K562 (cell line): ENCODE measurements at regions not wholly inside any gene's neighbourhood (a gene's known extent, or its start where the extent isn't known, plus 50 kb on each side); places are given as distances from the start of the nearest gene placed in this dataset.

ENCODE experiments used
- ATAC-seq: fragments of 200-7000 bp; cut with Tn5 transposase; 3 replicates; pipeline ENCODE4 v1.9.1; 2020; ENCODE audit warnings: moderate library complexity
- BruUV-seq: library from RNA; stranded (reverse); fragments of 400-500 nt; replicated peaks from 2 replicates; lab custom pipeline; 2021; lab: Mats Ljungman, UMichigan
- CTCF ChIA-PET: fragments of 300-600 bp; formaldehyde crosslinking; extraction: SDS; loops from one replicate; lab custom pipeline; 2021; ENCODE audit warnings: low intra/inter-chr PET ratio; lab: Yijun Ruan, JAX
- POLR2A ChIA-PET: fragments of 300-600, 350-650 bp; sonication (Branson Sonifier 250); formaldehyde crosslinking; extraction: SDS; loops from one replicate; lab custom pipeline; 2021; ENCODE audit warnings: antibody characterized with exemption, inconsistent platforms; lab: Yijun Ruan, JAX
- DNase-seq, 4 experiments: peaks; one replicate each; pipeline versions ENCODE4 v3.0.0 to v3.0.0-alpha.2; 2011 to 2018; ENCODE audit warnings: low spot score in 3 of 4, mixed read lengths in 3 of 4; ENCODE audit errors: extremely low read depth in 1 of 4
- FAIRE-seq: peaks from 2 replicates; lab custom pipeline; 2011; peaks lifted over from hg19 to GRCh38; lab: Jason Lieb, UNC
- H2AFZ ChIP-seq: 2 replicates; pipeline ENCODE4 v1.6.0; 2011; ENCODE audit warnings: low read depth, low read length, control low read depth, inconsistent platforms
- H3K27ac ChIP-seq: fragments of 200-600 bp; 3 replicates; pipeline ENCODE4 v1.8.0; 2011; ENCODE audit warnings: low read depth, mild to moderate bottlenecking, control low read depth, inconsistent platforms, low read length, moderate library complexity, mixed read lengths; ENCODE audit errors: extremely low read depth
- H3K27me3 ChIP-seq, 2 experiments: fragments of 300-600 bp in 1 of 2; 2 replicates in 1 of 2; 3 replicates in 1 of 2; pipeline versions ENCODE4 v1.6.0 to v1.8.0; 2011; ENCODE audit warnings: inconsistent platforms in 2 of 2, low read length in 2 of 2, mild to moderate bottlenecking in 1 of 2, mixed read lengths in 1 of 2, moderate library complexity in 1 of 2; ENCODE audit not compliant: control insufficient read depth in 2 of 2, insufficient read depth in 2 of 2
- H3K36me3 ChIP-seq: fragments of 300-600 bp; 3 replicates; pipeline ENCODE4 v1.8.0; 2011; ENCODE audit warnings: mild to moderate bottlenecking, low read length, inconsistent platforms; ENCODE audit not compliant: control insufficient read depth, insufficient read depth
- H3K4me1 ChIP-seq, 2 experiments: fragments of 200-600 bp in 1 of 2; replicated peaks in 1 of 2; 2 replicates in 1 of 2; 3 replicates in 1 of 2; pipeline versions ENCODE4 v1.5.1 to v1.8.0; 2011; ENCODE audit warnings: inconsistent platforms in 2 of 2, low read length in 2 of 2, mild to moderate bottlenecking in 1 of 2, mixed read lengths in 1 of 2, moderate library complexity in 1 of 2; ENCODE audit not compliant: control insufficient read depth in 2 of 2, insufficient read depth in 2 of 2
- H3K4me2 ChIP-seq: 2 replicates; pipeline ENCODE4 v1.6.1; 2011; ENCODE audit warnings: low read length, control low read depth, inconsistent platforms, mixed read lengths; ENCODE audit not compliant: insufficient read depth
- H3K4me3 ChIP-seq: fragments of 200-600 bp; sonication (generic), shearing (Covaris generic); 2 replicates; pipeline ENCODE4 v1.5.1; 2016; ENCODE audit warnings: control low read depth, inconsistent platforms
- H3K79me2 ChIP-seq: fragments of 200-600 bp; 3 replicates; pipeline ENCODE4 v1.8.0; 2011; ENCODE audit warnings: low read length, inconsistent platforms; ENCODE audit not compliant: control insufficient read depth, insufficient read depth
- H3K9ac ChIP-seq, 2 experiments: 2 replicates each; pipeline versions ENCODE4 v1.6.0 to v1.6.1; 2011; ENCODE audit warnings: low read depth in 2 of 2, low read length in 2 of 2, control low read depth in 1 of 2, inconsistent platforms in 1 of 2, mild to moderate bottlenecking in 1 of 2, mixed read lengths in 1 of 2; ENCODE audit not compliant: insufficient read depth in 1 of 2
- H3K9me1 ChIP-seq: one replicate; pipeline ENCODE4 v1.6.0; 2011; ENCODE audit warnings: inconsistent platforms, mild to moderate bottlenecking, low read length, moderate library complexity; ENCODE audit not compliant: control insufficient read depth, insufficient read depth
- H3K9me3 ChIP-seq: replicated peaks from 2 replicates; pipeline ENCODE4 v1.5.1; 2011; ENCODE audit warnings: low read depth, low read length, inconsistent platforms; ENCODE audit not compliant: control insufficient read depth, insufficient read depth
- H4K20me1 ChIP-seq: replicated peaks from 2 replicates; pipeline ENCODE4 v1.6.1; 2011; ENCODE audit warnings: low read length, inconsistent platforms, mixed read lengths; ENCODE audit not compliant: control insufficient read depth, insufficient read depth
- BCLAF1 ChIP-seq, 2 experiments: fragments of 450-650 bp in 1 of 2; IDR thresholded peaks; 2 replicates each; pipeline ENCODE4 v1.6.1; 2011 to 2017; ENCODE audit warnings: low read depth in 2 of 2, antibody characterized with exemption in 1 of 2, borderline replicate concordance in 1 of 2, low read length in 1 of 2, mild to moderate bottlenecking in 1 of 2, mixed read lengths in 1 of 2; ENCODE audit not compliant: control insufficient read depth in 1 of 2
- CAMTA2 ChIP-seq: fragments of 250-450 bp; sonication (Bioruptor Pico); conservative IDR thresholded peaks from 2 replicates; pipeline ENCODE4 v1.5.1; 2022
- GTF2E2 ChIP-seq: fragments of 200-800 bp; sonication (Bioruptor generic); IDR thresholded peaks from 2 replicates; pipeline ENCODE4 v1.6.1; 2016; ENCODE audit warnings: missing genetic modification characterization, missing compliant biosample characterization
- MECOM ChIP-seq: fragments of 250-450 bp; sonication (Bioruptor Pico); IDR thresholded peaks from 2 replicates; pipeline ENCODE4 v1.8.0; 2022; ENCODE audit warnings: inconsistent platforms
- PBX2 ChIP-seq, 2 experiments: IDR thresholded peaks in 1 of 2; conservative IDR thresholded peaks in 1 of 2; 2 replicates each; pipeline ENCODE4 v1.6.1; 2016; ENCODE audit warnings: low read depth in 2 of 2, mild to moderate bottlenecking in 1 of 2, missing compliant biosample characterization in 1 of 2, missing genetic modification characterization in 1 of 2, moderate library complexity in 1 of 2
- STAG1 ChIP-seq: sonication (generic); formaldehyde crosslinking; IDR thresholded peaks from 2 replicates; pipeline ENCODE4 v1.5.0; 2020; ENCODE audit warnings: missing genetic modification reagents, borderline replicate concordance
- XRCC5 ChIP-seq: fragments of 200-400 bp; formaldehyde crosslinking; IDR thresholded peaks from 2 replicates; pipeline ENCODE4 v1.6.1; 2017; ENCODE audit warnings: low read depth, mild to moderate bottlenecking, low read length
- ZFP30 ChIP-seq: fragments of 250-450 bp; sonication (Bioruptor Pico); IDR thresholded peaks from 2 replicates; pipeline ENCODE4 v1.8.0; 2022; ENCODE audit warnings: moderate library complexity, mild to moderate bottlenecking, inconsistent platforms, borderline replicate concordance
- ZNF140 ChIP-seq: fragments of 250-450 bp; sonication (Bioruptor Pico); IDR thresholded peaks from 2 replicates; pipeline ENCODE4 v1.8.0; 2021; ENCODE audit warnings: moderate library complexity, mild to moderate bottlenecking, inconsistent platforms
- ZNF354B ChIP-seq: fragments of 250-450 bp; sonication (Bioruptor Pico); IDR thresholded peaks from 2 replicates; pipeline ENCODE4 v1.4.0; 2020
- ZNF507 ChIP-seq: conservative IDR thresholded peaks from 2 replicates; pipeline ENCODE4 v1.6.1; 2017; ENCODE audit warnings: missing genetic modification characterization, missing compliant biosample characterization
- ZNF586 ChIP-seq: fragments of 450-650 bp; formaldehyde crosslinking; conservative IDR thresholded peaks from 2 replicates; pipeline ENCODE4 v1.4.0; 2020; ENCODE audit warnings: mild to moderate bottlenecking, moderate library complexity
- WGBS: fragments of 100-300 bp; shearing (Covaris generic); methylation state at CpG from one replicate; pipeline ENCODE4 v1.1.6; 2016; ENCODE audit warnings: low coverage, mixed read lengths; ENCODE audit not compliant: insufficient coverage; ENCODE audit errors: missing lambda C conversion rate; 5-methylcytosine and 5-hydroxymethylcytosine counted together
- in situ Hi-C: fragments of 300-500 bp; cut with MboI; formaldehyde crosslinking; loops from 4 replicates; pipeline ENCODE4 v1.15.0; 2018; ENCODE audit warnings: inconsistent platforms, mixed read lengths
- intact Hi-C: fragments of 100-400 bp; cut with micrococcal nuclease; formaldehyde crosslinking; loops from 2 replicates; pipeline ENCODE4 v1.14.2; 2022
- TF ChIP-seq, protein P1 (sequence below): fragments of 250-450 bp; sonication (Bioruptor Pico); IDR thresholded peaks from 2 replicates; pipeline ENCODE4 v1.5.0; 2021; ENCODE audit warnings: mild to moderate bottlenecking, moderate library complexity

GRCh38 chrX:94743478-94743877 lies 1069.5 kb downstream of the FAM133A start (continued):
- no peak for TF ChIP-seq PBX2 (CRISPR knock-in tag; IDR thresholded peaks at IDR 0.05; ENCODE audit: low read depth)
- no peak for TF ChIP-seq PBX2 (tag; conservative IDR thresholded peaks at IDR 0.05; ENCODE audit: low read depth)
- TF ChIP-seq STAG1 (CRISPR knock-in tag): no peak
- no peak for TF ChIP-seq ZNF586 (CRISPR knock-in tag)
- TF ChIP-seq ZFP30 (CRISPR knock-in tag): no peak
- TF ChIP-seq CAMTA2 (CRISPR knock-in tag): no peak
- no peak for TF ChIP-seq ZNF354B (CRISPR knock-in tag)
- no peak for TF ChIP-seq GTF2E2 (tag)
- TF ChIP-seq ZNF507 (tag): no peak

GRCh38 chrX:94744786-94745185 lies 1070.8 kb downstream of the FAM133A start:
- H4K20me1 ChIP-seq: no peaks in the 10 kb centered on the region
- WGBS: 7% methylated on average over 2 of the region's 3 CpGs
- H3K9me1 ChIP-seq: no peaks in the 10 kb centered on the region
- in situ Hi-C loops (no loop called here), intact Hi-C loops (no loop called here)
- H2AFZ ChIP-seq: no peak overlapping the region
- H3K4me1 ChIP-seq: no peaks in the 10 kb centered on the region
- ChIA-PET POLR2A (no interaction called here), CTCF (no interaction called here)
- DNase-seq (no peak), FAIRE-seq (no peak), ATAC-seq (no peak)
- no peak overlapping the region for H3K27ac ChIP-seq
- H3K9me3 ChIP-seq: no peaks in the 10 kb centered on the region
- no TSS peak for BruUV-seq
- H3K4me2 ChIP-seq: no peak overlapping the region
- H3K4me3 ChIP-seq: no peak overlapping the region
- no peak overlapping the region for H3K9ac ChIP-seq
- no peaks in the 10 kb centered on the region for H3K36me3 ChIP-seq
- no peaks in the 10 kb centered on the region for H3K79me2 ChIP-seq
- no peaks in the 10 kb centered on the region for H3K27me3 ChIP-seq
- no peak for TF ChIP-seq XRCC5
- TF ChIP-seq, protein P1, sequence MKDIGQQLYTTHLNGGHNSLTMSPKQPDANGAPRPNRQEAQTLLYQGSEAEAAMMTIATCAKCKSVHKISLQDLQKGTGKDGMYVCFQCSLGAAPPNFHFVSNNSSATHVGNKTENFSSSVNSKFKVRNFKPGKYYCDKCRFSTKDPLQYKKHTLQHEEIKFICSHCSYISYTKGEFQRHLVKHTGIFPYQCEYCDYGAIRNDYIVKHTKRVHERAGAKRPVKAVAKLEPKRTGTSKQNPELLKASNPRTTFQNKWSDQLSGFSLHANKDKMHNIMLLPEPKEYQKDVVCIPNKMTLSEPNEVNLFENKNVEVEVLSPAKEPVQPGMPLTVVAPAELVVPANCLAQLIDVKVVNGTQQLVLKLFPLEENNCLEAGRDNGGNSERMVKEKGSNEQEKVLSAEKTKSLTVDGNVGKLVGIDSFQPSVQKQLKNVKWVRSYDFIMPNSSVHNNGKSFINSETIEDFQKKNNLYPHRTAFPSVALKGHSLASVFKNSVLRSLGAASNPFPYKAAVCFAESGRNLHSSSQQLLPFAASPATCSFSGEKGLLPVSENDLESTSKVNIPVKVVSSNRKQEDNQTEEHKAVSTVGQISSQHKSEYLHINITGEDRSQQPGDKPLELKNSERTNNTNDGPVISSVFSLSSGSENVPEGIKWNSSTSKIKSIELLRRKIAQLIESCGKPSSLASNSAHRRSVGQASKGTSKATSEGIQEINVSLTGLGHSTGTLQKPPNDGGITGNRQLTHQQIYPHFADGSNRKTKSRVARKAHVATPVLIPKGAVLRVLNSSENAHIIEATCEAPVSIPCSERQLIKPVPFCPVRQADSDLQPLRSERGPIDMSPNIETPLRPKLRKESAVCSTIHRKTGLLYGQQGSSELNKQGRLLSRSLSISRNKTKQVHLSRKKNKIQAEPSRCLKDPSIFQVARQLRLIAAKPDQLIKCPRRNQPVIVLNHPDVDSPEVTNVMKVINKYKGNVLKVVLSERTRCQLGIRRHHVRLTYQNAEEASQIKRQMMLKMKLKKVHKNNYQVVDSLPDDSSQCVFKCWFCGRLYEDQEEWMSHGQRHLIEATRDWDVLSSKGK (CRISPR knock-in tag): no peak
- no peak for TF ChIP-seq MECOM (CRISPR knock-in tag)
- no peak for TF ChIP-seq ZNF140 (CRISPR knock-in tag)
- TF ChIP-seq BCLAF1 (IDR thresholded peaks at IDR 0.05; ENCODE audit: borderline replicate concordance in 1 of 2, control insufficient read depth in 1 of 2, low read depth in 2 of 2, low read length in 1 of 2): no peak
